Keratinocyte (primary cell): ENCODE measurements at regions not wholly inside any gene's neighbourhood (a gene's known extent, or its start where the extent isn't known, plus 50 kb on each side); places are given as distances from the start of the nearest gene placed in this dataset.

Source experiments
- DNase-seq: peaks from one replicate; pipeline ENCODE4 v3.0.0-alpha.2; 2011; ENCODE audit warnings: low read depth, missing footprints, low spot score
- FAIRE-seq: peaks from 2 replicates; lab custom pipeline; 2011; peaks lifted over from hg19 to GRCh38; lab: Jason Lieb, UNC
- H2AFZ ChIP-seq: 2 replicates; pipeline ENCODE4 v1.6.0; 2012; ENCODE audit warnings: low read length, control low read depth, inconsistent platforms; ENCODE audit not compliant: control insufficient read depth
- H3K27ac ChIP-seq: 2 replicates; pipeline ENCODE4 v1.5.1; 2011; ENCODE audit warnings: low read length; ENCODE audit not compliant: control insufficient read depth, insufficient read depth
- H3K27me3 ChIP-seq: 3 replicates; pipeline ENCODE4 v1.6.0; 2011; ENCODE audit warnings: low read length; ENCODE audit not compliant: control insufficient read depth, insufficient read depth; ENCODE audit errors: extremely low read depth
- H3K36me3 ChIP-seq, 2 experiments: 2 replicates in 1 of 2; 3 replicates in 1 of 2; pipeline ENCODE4 v1.5.1; 2011; ENCODE audit warnings: low read length in 2 of 2, mild to moderate bottlenecking in 1 of 2; ENCODE audit not compliant: control insufficient read depth in 2 of 2, insufficient read depth in 2 of 2; ENCODE audit errors: extremely low read depth in 1 of 2
- H3K4me1 ChIP-seq: 3 replicates; pipeline ENCODE4 v1.5.1; 2011; ENCODE audit warnings: low read length; ENCODE audit not compliant: control insufficient read depth, insufficient read depth; ENCODE audit errors: extremely low read depth
- H3K4me2 ChIP-seq: 3 replicates; pipeline ENCODE4 v1.6.0; 2011; ENCODE audit warnings: low read depth, low read length; ENCODE audit not compliant: control insufficient read depth, insufficient read depth; ENCODE audit errors: extremely low read depth
- H3K4me3 ChIP-seq, 3 experiments: fragments of 200-600 bp in 1 of 3; sonication (generic) in 1 of 3; 2 replicates in 2 of 3; 3 replicates in 1 of 3; pipeline ENCODE4 v1.5.1; 2011 to 2016; ENCODE audit warnings: low read length in 3 of 3, mild to moderate bottlenecking in 3 of 3, control low read depth in 2 of 3, inconsistent platforms in 1 of 3, low read depth in 1 of 3, mixed read lengths in 1 of 3, mixed run types in 1 of 3, moderate library complexity in 1 of 3; ENCODE audit not compliant: control insufficient read depth in 2 of 3, insufficient read depth in 2 of 3; ENCODE audit errors: extremely low read depth in 1 of 3
- H3K79me2 ChIP-seq: 2 replicates; pipeline ENCODE4 v1.6.0; 2012; ENCODE audit warnings: low read length; ENCODE audit not compliant: control insufficient read depth, insufficient read depth
- H3K9ac ChIP-seq: 3 replicates; pipeline ENCODE4 v1.6.0; 2011; ENCODE audit warnings: low read length; ENCODE audit not compliant: control insufficient read depth, insufficient read depth; ENCODE audit errors: extremely low read depth
- H3K9me1 ChIP-seq: 3 replicates; pipeline ENCODE4 v1.6.0; 2011; ENCODE audit warnings: low read length; ENCODE audit not compliant: control insufficient read depth, insufficient read depth; ENCODE audit errors: extremely low read depth
- H3K9me3 ChIP-seq: 2 replicates; pipeline ENCODE4 v1.5.1; 2012; ENCODE audit warnings: low read depth, low read length; ENCODE audit not compliant: control insufficient read depth
- H4K20me1 ChIP-seq: 3 replicates; pipeline ENCODE4 v1.6.0; 2011; ENCODE audit warnings: low read length; ENCODE audit not compliant: control insufficient read depth, insufficient read depth; ENCODE audit errors: extremely low read depth
- CTCF ChIP-seq, 3 experiments: IDR thresholded peaks in 1 of 3; conservative IDR thresholded peaks in 1 of 3; optimal IDR thresholded peaks in 1 of 3; 2 replicates in 2 of 3; 3 replicates in 1 of 3; pipeline versions ENCODE3 to v1.5.1; 2011; ENCODE audit warnings: low read length in 3 of 3, mild to moderate bottlenecking in 3 of 3, moderate library complexity in 2 of 3, control low read depth in 1 of 3, inconsistent platforms in 1 of 3; ENCODE audit not compliant: insufficient read depth in 2 of 3; ENCODE audit errors: extremely low read depth in 1 of 3
- EZH2 ChIP-seq: IDR thresholded peaks from one replicate; pipeline ENCODE4 v1.6.1; 2012; ENCODE audit warnings: inconsistent platforms, mild to moderate bottlenecking, low read length, moderate library complexity
- dilution Hi-C: fragments of 300-500 bp; cut with MboI; formaldehyde crosslinking; loops from one replicate; pipeline ENCODE4 v1.7.0; 2020; ENCODE audit warnings: low sequenced_read_pairs; ENCODE audit not compliant: extremely low pct_ligation_motif_present

DNA sequence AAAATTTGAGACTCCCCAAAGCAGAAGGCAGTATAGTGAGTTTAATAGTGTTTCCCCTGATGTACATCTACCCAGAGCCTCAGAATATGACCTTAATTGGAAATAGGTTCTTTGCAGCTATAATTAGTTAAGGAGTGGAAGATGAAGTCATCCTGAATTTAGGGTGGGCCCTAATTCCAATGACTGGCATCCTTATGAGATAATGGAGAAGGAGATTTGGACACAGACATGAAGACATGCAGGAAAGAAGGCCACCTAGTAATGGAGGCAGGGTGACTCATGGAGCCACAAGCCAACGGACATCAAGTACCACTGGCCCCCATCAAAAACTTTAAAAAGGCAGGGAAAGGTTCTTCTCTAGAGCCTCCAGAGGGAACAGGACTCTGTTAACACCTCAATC is 308.9 kb downstream of the TXNL1 start:
- Histone ChIP-seq H3K9me1 (no peaks in the 10 kb centered on the region), H3K4me2 (no peak overlapping the region), H3K9ac (no peak overlapping the region), H3K9me3 (no peaks in the 10 kb centered on the region), H4K20me1 (no peaks in the 10 kb centered on the region), H3K4me3 (no peak overlapping the region), H3K4me1 (no peaks in the 10 kb centered on the region), H3K79me2 (no peaks in the 10 kb centered on the region), H3K36me3 (no peaks in the 10 kb centered on the region), H3K27me3 (no peaks in the 10 kb centered on the region), H2AFZ (no peak overlapping the region), H3K27ac (no peak overlapping the region)
- DNase-seq (no peak), FAIRE-seq (no peak)
- TF ChIP-seq EZH2: no peak
- TF ChIP-seq CTCF (optimal IDR thresholded peaks at IDR 0.05 in 1 of 3, IDR thresholded peaks at IDR 0.05 in 1 of 3, conservative IDR thresholded peaks at IDR 0.05 in 1 of 3; ENCODE audit: extremely low read depth in 1 of 3, insufficient read depth in 2 of 3, low read length in 3 of 3): no peak
- dilution Hi-C loops: no loop called here

DNA sequence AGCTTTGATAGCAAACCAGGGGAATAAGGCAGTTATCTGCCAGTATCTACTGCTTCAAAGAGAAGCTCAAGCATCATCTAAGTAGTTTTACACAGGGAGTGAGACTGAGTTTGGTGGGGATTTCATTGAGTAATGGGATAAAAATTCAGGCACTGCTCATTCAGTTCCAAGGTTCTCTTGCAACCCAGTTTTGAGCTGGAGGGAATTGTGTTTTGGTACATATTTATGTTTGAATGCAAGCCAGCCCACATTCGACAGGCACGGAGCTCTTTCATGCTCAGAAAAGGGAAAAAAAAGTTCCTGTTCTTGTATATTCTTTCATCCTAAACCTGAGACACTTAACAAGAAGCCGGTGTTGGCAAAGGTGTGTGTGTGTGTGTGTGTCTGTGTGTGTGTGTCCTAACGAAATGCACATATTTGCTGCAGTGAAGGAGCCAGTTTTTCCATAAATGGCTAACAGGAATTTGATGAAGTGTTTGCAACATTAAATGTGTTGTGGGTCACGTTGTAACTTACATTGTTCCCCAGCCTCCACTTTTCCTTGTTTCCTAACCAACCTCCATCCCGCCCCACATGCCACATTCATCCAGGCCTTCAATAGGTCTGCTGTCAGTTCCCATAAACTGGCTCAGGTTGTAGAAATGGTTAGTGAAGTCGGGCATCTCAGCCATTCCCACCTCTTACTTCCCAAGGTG is 311.1 kb downstream of the TXNL1 start:
- Histone ChIP-seq H3K27ac (no peak overlapping the region), H3K4me3 (no peak overlapping the region), H3K36me3 (no peaks in the 10 kb centered on the region), H3K79me2 (no peaks in the 10 kb centered on the region), H3K9ac (no peak overlapping the region), H3K9me1 (no peaks in the 10 kb centered on the region), H3K27me3 (no peaks in the 10 kb centered on the region), H2AFZ (no peak overlapping the region), H4K20me1 (no peaks in the 10 kb centered on the region), H3K4me2 (no peak overlapping the region), H3K4me1 (peaks cover 3% of the 10 kb centered on the region), H3K9me3 (no peaks in the 10 kb centered on the region)
- FAIRE-seq: no peak
- TF ChIP-seq EZH2: no peak
- TF ChIP-seq CTCF (optimal IDR thresholded peaks at IDR 0.05 in 1 of 3, IDR thresholded peaks at IDR 0.05 in 1 of 3, conservative IDR thresholded peaks at IDR 0.05 in 1 of 3; ENCODE audit: extremely low read depth in 1 of 3, insufficient read depth in 2 of 3, low read length in 3 of 3): no peak
- dilution Hi-C loops: no loop called here
- no peak for DNase-seq
